GM12878 (cell line): ENCODE measurements at regions not wholly inside any gene's neighbourhood (a gene's known extent, or its start where the extent isn't known, plus 50 kb on each side); places are given as distances from the start of the nearest gene placed in this dataset.

Experiments used
- CHD1 ChIP-seq: IDR thresholded peaks from 2 replicates; pipeline ENCODE4 v1.6.1; 2012; ENCODE audit warnings: low read depth, low read length, improper control_type of control experiment
- NFXL1 ChIP-seq: fragments of 450-650 bp; IDR thresholded peaks from 2 replicates; pipeline ENCODE4 v1.6.1; 2017; ENCODE audit warnings: antibody characterized with exemption, mild to moderate bottlenecking, borderline replicate concordance
- NR2C1 ChIP-seq: fragments of 450-650 bp; IDR thresholded peaks from 2 replicates; pipeline ENCODE4 v1.6.1; 2017; ENCODE audit warnings: antibody characterized with exemption, mild to moderate bottlenecking, moderate library complexity
- POLR2AphosphoS2 ChIP-seq: IDR thresholded peaks from 2 replicates; pipeline ENCODE4 v1.6.1; 2011; ENCODE audit warnings: low read depth, mild to moderate bottlenecking, low read length, improper control_type of control experiment, moderate library complexity
- RB1 ChIP-seq: fragments of 450-650 bp; formaldehyde crosslinking; IDR thresholded peaks from 2 replicates; pipeline ENCODE4 v1.6.1; 2017; ENCODE audit warnings: mild to moderate bottlenecking, borderline replicate concordance
- TF ChIP-seq, protein P1 (sequence below): fragments of 450-650 bp; IDR thresholded peaks from 2 replicates; pipeline ENCODE4 v1.6.1; 2018; ENCODE audit warnings: borderline replicate concordance, mild to moderate bottlenecking; ENCODE audit not compliant: partially characterized antibody
- TF ChIP-seq, protein P2 (sequence below), 3 experiments: IDR thresholded peaks in 2 of 3; conservative IDR thresholded peaks in 1 of 3; 2 replicates each; pipeline ENCODE4 v1.5.1; 2011; ENCODE audit warnings: low read depth in 3 of 3, low read length in 3 of 3, mild to moderate bottlenecking in 3 of 3, control low read depth in 2 of 3, moderate library complexity in 2 of 3, inconsistent platforms in 1 of 3, mixed read lengths in 1 of 3; ENCODE audit not compliant: control insufficient read depth in 2 of 3, insufficient read depth in 1 of 3; ENCODE audit errors: extremely low read depth in 1 of 3
- TF ChIP-seq, protein P3 (sequence below): fragments of 450-650 bp; IDR thresholded peaks from 2 replicates; pipeline ENCODE4 v1.6.1; 2017; ENCODE audit warnings: mild to moderate bottlenecking, low read depth, inconsistent platforms; ENCODE audit not compliant: poor library complexity, severe bottlenecking
- TF ChIP-seq, protein P4 (sequence below): IDR thresholded peaks from 2 replicates; pipeline ENCODE4 v1.6.1; 2011; ENCODE audit warnings: low read depth, mild to moderate bottlenecking, low read length, moderate library complexity, borderline replicate concordance; ENCODE audit errors: extremely low read depth
- TF ChIP-seq, protein P5 (sequence below): fragments of 450-650 bp; IDR thresholded peaks from 2 replicates; pipeline ENCODE4 v1.6.1; 2017; ENCODE audit warnings: low read depth, mild to moderate bottlenecking, moderate library complexity

DNA sequence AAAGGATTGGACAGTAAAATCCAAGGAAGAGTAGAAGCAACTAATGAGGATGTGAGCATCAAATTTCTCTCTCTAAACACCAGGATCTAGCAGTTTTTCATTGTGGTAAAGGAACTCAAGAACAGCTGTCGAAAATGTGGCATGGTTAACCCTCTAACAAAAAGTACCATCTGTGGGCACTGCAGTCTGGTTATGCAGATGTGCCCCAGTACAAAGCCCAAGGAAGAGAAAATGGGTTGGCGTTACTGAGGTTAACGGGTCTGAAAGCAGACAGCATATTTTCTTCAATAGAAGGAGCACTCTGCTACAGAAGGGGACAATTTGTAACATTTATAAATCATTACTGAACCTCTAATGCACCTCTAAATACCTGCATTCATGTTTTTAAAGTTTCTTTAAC is 253.0 kb upstream of the HNRNPA3 start (continued):
- TF ChIP-seq, protein P1, sequence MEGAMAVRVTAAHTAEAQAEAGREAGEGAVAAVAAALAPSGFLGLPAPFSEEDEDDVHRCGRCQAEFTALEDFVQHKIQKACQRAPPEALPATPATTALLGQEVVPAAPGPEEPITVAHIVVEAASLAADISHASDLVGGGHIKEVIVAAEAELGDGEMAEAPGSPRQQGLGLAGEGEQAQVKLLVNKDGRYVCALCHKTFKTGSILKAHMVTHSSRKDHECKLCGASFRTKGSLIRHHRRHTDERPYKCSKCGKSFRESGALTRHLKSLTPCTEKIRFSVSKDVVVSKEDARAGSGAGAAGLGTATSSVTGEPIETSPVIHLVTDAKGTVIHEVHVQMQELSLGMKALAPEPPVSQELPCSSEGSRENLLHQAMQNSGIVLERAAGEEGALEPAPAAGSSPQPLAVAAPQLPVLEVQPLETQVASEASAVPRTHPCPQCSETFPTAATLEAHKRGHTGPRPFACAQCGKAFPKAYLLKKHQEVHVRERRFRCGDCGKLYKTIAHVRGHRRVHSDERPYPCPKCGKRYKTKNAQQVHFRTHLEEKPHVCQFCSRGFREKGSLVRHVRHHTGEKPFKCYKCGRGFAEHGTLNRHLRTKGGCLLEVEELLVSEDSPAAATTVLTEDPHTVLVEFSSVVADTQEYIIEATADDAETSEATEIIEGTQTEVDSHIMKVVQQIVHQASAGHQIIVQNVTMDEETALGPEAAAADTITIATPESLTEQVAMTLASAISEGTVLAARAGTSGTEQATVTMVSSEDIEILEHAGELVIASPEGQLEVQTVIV = no peak
- TF ChIP-seq, protein P2, sequence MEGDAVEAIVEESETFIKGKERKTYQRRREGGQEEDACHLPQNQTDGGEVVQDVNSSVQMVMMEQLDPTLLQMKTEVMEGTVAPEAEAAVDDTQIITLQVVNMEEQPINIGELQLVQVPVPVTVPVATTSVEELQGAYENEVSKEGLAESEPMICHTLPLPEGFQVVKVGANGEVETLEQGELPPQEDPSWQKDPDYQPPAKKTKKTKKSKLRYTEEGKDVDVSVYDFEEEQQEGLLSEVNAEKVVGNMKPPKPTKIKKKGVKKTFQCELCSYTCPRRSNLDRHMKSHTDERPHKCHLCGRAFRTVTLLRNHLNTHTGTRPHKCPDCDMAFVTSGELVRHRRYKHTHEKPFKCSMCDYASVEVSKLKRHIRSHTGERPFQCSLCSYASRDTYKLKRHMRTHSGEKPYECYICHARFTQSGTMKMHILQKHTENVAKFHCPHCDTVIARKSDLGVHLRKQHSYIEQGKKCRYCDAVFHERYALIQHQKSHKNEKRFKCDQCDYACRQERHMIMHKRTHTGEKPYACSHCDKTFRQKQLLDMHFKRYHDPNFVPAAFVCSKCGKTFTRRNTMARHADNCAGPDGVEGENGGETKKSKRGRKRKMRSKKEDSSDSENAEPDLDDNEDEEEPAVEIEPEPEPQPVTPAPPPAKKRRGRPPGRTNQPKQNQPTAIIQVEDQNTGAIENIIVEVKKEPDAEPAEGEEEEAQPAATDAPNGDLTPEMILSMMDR (IDR thresholded peaks at IDR 0.05 in 2 of 3, conservative IDR thresholded peaks at IDR 0.05 in 1 of 3; ENCODE audit: control insufficient read depth in 2 of 3, extremely low read depth in 1 of 3, insufficient read depth in 1 of 3, low read depth in 3 of 3, low read length in 3 of 3) = no peak
- TF ChIP-seq NR2C1 (no peak), NFXL1 (no peak), POLR2AphosphoS2 (no peak), CHD1 (no peak), RB1 (no peak)
- TF ChIP-seq, protein P3, sequence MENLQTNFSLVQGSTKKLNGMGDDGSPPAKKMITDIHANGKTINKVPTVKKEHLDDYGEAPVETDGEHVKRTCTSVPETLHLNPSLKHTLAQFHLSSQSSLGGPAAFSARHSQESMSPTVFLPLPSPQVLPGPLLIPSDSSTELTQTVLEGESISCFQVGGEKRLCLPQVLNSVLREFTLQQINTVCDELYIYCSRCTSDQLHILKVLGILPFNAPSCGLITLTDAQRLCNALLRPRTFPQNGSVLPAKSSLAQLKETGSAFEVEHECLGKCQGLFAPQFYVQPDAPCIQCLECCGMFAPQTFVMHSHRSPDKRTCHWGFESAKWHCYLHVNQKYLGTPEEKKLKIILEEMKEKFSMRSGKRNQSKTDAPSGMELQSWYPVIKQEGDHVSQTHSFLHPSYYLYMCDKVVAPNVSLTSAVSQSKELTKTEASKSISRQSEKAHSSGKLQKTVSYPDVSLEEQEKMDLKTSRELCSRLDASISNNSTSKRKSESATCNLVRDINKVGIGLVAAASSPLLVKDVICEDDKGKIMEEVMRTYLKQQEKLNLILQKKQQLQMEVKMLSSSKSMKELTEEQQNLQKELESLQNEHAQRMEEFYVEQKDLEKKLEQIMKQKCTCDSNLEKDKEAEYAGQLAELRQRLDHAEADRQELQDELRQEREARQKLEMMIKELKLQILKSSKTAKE = no peak
- TF ChIP-seq, protein P4, sequence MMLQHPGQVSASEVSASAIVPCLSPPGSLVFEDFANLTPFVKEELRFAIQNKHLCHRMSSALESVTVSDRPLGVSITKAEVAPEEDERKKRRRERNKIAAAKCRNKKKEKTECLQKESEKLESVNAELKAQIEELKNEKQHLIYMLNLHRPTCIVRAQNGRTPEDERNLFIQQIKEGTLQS = no peak
- TF ChIP-seq, protein P5, sequence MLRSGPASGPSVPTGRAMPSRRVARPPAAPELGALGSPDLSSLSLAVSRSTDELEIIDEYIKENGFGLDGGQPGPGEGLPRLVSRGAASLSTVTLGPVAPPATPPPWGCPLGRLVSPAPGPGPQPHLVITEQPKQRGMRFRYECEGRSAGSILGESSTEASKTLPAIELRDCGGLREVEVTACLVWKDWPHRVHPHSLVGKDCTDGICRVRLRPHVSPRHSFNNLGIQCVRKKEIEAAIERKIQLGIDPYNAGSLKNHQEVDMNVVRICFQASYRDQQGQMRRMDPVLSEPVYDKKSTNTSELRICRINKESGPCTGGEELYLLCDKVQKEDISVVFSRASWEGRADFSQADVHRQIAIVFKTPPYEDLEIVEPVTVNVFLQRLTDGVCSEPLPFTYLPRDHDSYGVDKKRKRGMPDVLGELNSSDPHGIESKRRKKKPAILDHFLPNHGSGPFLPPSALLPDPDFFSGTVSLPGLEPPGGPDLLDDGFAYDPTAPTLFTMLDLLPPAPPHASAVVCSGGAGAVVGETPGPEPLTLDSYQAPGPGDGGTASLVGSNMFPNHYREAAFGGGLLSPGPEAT = no peak
